GM23248 (cell line): ENCODE measurements at regions not wholly inside any gene's neighbourhood (a gene's known extent, or its start where the extent isn't known, plus 50 kb on each side); places are given as distances from the start of the nearest gene placed in this dataset.

Experiments used
- EZH2 ChIP-seq: fragments of 200-600 bp; sonication (generic); IDR thresholded peaks from 2 replicates; pipeline ENCODE4 v1.6.1; 2018; ENCODE audit warnings: antibody characterized with exemption, mild to moderate bottlenecking; ENCODE audit not compliant: insufficient read depth, poor library complexity, severe bottlenecking
- EZH2phosphoT487 ChIP-seq: fragments of 200-600 bp; sonication (generic); IDR thresholded peaks from 2 replicates; pipeline ENCODE4 v1.6.1; 2018; ENCODE audit warnings: antibody characterized with exemption, moderate library complexity, mild to moderate bottlenecking, low read depth; ENCODE audit not compliant: insufficient read depth

DNA sequence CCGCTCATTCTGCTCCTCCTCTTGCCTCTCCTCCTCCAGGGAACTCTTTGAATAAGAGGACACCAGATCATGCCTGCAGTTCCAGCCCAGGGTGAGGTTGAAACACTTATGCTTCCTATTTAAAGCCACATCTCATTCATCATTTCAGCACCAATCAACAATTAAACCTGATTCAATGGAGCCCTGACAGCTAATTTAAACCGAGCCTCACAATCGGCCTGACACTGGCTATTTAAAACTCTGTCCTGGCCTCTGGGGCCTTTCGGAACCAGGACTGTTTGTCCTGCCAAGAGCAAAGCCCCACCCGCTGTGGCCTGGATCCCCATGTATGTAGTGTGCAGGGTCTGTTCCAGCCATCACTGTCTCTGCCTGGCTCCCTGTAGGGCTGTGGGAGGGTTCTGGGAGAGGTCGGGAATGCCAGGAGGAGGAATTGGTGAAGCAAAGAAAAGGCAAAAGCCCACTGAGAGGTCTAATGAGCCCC lies 97.4 kb downstream of the MCFD2 start:
- TF ChIP-seq EZH2 (no peak), EZH2phosphoT487 (no peak)
